Dendritic cell treated with granulocyte-macrophage colony-stimulating factor and Interleukin-4, amounts not matched to agents 40 ng/mL and 50 ng/mL, for 4 days (primary cell): ENCODE measurements at regions not wholly inside any gene's neighbourhood (a gene's known extent, or its start where the extent isn't known, plus 50 kb on each side); places are given as distances from the start of the nearest gene placed in this dataset.

Experiments
- H3K27ac Mint-ChIP-seq: one replicate; pipeline ENCODE4 v1.8.0; 2022; ENCODE audit warnings: mild to moderate bottlenecking, mixed read lengths
- H3K27me3 Mint-ChIP-seq: one replicate; pipeline ENCODE4 v1.8.0; 2022; ENCODE audit warnings: mild to moderate bottlenecking, mixed read lengths
- H3K36me3 Mint-ChIP-seq: one replicate; pipeline ENCODE4 v1.8.0; 2022; ENCODE audit warnings: low read depth, mixed read lengths
- H3K4me1 Mint-ChIP-seq: one replicate; pipeline ENCODE4 v1.8.0; 2022; ENCODE audit warnings: low read depth, mixed read lengths
- H3K4me3 Mint-ChIP-seq: one replicate; pipeline ENCODE4 v1.8.0; 2022; ENCODE audit warnings: mild to moderate bottlenecking, moderate library complexity, mixed read lengths
- H3K9me3 Mint-ChIP-seq: one replicate; pipeline ENCODE4 v1.8.0; 2022; ENCODE audit warnings: mixed read lengths
- intact Hi-C: fragments of 100-400 bp; cut with micrococcal nuclease; formaldehyde crosslinking; loops from one replicate; pipeline ENCODE4 v1.15.0; 2022

DNA sequence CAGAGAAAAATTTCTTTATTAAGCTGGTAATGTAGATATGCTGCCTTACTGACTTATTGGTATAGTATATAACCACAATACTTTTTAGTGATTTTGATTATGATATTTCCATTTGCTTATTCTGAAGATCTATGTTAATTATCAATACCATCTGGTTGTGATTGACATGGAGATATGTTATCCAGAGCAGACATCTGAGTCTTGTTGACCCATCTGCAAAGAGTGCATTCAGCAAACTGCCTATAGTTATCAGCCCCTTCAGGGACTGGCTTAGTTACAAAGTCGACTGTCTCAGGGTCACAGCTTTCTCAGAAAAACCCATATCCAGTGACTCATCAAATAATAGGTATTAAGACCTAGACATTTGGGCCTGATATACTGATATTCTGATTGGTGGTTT is 475.7 kb downstream of the DSC3 start:
- H3K4me1 Mint-ChIP-seq: no peaks in the 10 kb centered on the region
- H3K27me3 Mint-ChIP-seq: no peaks in the 10 kb centered on the region
- intact Hi-C loops: no loop called here
- peaks cover 6% of the 10 kb centered on the region for H3K9me3 Mint-ChIP-seq
- H3K36me3 Mint-ChIP-seq: no peaks in the 10 kb centered on the region
- H3K27ac Mint-ChIP-seq: no peak overlapping the region
- no peak overlapping the region for H3K4me3 Mint-ChIP-seq

DNA sequence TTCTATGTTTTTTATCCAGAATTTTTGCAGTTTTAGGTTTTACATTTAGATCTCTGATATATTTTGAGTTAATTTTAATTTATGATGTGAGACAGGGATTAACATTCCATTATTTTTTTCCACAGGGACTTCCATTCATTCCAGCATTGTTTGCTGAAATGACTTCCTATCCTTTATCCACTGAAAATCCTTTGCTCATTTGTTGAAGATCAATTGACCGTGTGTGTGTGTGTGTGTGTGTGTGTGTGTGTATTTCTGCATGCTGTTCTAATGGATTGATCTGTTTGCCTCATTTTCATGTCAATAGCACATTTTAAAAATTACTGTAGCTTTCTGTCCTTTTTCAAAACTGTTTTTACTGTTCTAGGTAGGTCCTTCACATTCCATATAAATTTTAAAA is 480.3 kb downstream of the DSC3 start:
- no peak overlapping the region for H3K27ac Mint-ChIP-seq
- no peaks in the 10 kb centered on the region for H3K4me1 Mint-ChIP-seq
- H3K36me3 Mint-ChIP-seq: no peaks in the 10 kb centered on the region
- no peak overlapping the region for H3K4me3 Mint-ChIP-seq
- no peaks in the 10 kb centered on the region for H3K9me3 Mint-ChIP-seq
- intact Hi-C loops: no loop called here
- no peaks in the 10 kb centered on the region for H3K27me3 Mint-ChIP-seq

DNA sequence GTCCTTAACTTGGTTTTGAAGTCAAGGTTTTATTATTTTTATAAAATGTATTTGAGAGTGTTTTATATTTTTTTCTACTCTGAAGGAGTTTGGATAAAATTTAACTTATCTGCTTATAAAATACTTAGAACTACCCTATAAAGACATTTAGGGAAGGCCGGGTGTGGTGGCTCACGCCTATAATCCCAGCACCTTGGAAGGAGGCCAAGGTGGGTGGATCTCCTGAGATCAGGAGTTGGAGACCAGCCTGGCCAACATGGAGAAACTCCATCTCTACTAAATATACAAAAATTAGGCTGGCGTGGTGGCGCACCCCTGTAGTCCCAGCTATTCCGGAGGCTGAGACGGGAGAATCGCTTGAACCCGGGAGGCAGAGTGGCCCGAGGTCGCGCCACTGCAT is 486.4 kb downstream of the DSC3 start:
- Mint-ChIP-seq H3K4me1 (no peaks in the 10 kb centered on the region), H3K9me3 (peaks cover 6% of the 10 kb centered on the region), H3K4me3 (no peak overlapping the region), H3K36me3 (no peaks in the 10 kb centered on the region), H3K27ac (no peak overlapping the region), H3K27me3 (no peaks in the 10 kb centered on the region)
- intact Hi-C loops: no loop called here

DNA sequence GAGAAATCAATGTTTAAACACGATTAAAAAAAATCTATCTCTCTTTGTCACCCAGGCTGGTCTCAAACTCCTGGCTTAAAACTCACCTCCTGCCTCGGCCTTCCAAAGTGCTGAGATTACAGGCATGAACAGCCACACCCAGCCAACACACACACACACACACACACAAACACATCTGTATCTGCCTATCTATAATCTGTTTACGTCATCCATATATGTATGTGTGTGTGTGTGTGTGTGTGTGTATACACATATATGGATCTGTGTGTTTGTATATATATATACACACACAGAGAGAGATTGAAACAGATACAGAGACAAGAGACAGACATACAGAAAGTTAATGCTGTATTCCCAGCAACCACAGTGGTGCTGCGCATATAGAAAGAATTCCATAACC is 497.1 kb downstream of the DSC3 start:
- Mint-ChIP-seq H3K27ac (no peak overlapping the region), H3K36me3 (no peaks in the 10 kb centered on the region), H3K9me3 (no peaks in the 10 kb centered on the region), H3K4me3 (no peak overlapping the region), H3K4me1 (no peaks in the 10 kb centered on the region), H3K27me3 (no peaks in the 10 kb centered on the region)
- intact Hi-C loops: no loop called here

DNA sequence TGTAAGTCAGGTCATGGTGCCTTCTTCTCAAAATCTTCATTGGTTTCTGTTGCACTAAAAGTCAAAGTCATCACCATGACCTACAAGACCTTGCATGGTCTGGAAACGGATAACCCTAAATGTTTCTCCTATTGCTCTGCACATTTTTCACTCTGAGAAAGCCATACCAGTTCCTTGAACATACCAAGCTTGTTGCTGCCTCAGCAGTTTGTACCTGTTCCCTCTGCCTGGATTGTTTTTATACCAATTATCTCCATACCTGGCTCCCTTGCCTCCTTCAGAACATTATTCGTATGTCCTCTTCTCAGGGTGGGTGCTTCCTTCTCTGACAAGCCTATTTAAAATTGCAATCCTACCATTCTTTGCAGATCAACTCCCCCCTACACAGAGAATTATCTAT is 498.4 kb downstream of the DSC3 start:
- H3K27me3 Mint-ChIP-seq: no peaks in the 10 kb centered on the region
- no peak overlapping the region for H3K4me3 Mint-ChIP-seq
- intact Hi-C loops: no loop called here
- H3K4me1 Mint-ChIP-seq: no peaks in the 10 kb centered on the region
- no peak overlapping the region for H3K27ac Mint-ChIP-seq
- no peaks in the 10 kb centered on the region for H3K9me3 Mint-ChIP-seq
- no peaks in the 10 kb centered on the region for H3K36me3 Mint-ChIP-seq

DNA sequence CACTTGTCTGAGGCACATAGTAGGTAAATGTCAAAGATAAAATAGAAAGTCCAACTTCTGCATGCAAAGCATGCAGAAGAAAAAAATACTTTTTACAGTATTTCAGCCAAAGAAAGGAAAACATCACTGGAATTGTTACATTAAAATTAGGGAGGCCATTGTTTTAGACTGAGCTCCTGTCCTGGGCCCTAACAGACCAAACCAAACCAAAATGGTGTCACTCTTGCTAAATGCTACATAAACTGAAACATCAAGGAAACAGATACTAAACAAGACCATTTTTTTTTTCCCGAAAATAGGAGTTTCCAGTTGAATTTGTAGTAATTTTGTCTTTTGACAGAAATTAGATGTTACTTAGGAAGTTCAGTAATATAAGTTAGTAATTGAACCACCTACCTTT is 508.8 kb downstream of the DSC3 start:
- intact Hi-C loops: no loop called here
- H3K36me3 Mint-ChIP-seq: no peaks in the 10 kb centered on the region
- no peak overlapping the region for H3K27ac Mint-ChIP-seq
- no peak overlapping the region for H3K4me3 Mint-ChIP-seq
- H3K4me1 Mint-ChIP-seq: no peaks in the 10 kb centered on the region
- H3K9me3 Mint-ChIP-seq: no peaks in the 10 kb centered on the region
- no peaks in the 10 kb centered on the region for H3K27me3 Mint-ChIP-seq

DNA sequence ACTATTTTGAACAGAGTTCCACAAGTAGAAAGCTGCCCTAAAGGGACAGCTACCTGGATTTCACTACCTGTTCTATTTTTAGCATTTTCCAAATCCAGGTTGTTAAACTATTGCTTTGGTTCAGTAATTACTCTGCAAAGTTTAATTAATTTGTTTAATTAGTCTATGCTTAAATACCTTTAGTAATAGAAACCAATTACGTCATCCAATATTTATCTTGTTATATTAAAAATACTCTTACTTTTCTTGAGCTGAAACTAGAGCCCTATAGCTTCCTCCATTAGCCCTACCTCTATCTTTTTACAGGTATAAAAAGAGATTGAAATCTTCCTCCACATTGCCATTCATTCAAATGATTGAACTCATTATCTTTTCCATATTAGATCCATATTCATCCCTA is 514.6 kb downstream of the DSC3 start:
- Mint-ChIP-seq H3K36me3 (no peaks in the 10 kb centered on the region), H3K9me3 (no peaks in the 10 kb centered on the region), H3K27me3 (no peaks in the 10 kb centered on the region), H3K27ac (no peak overlapping the region), H3K4me3 (no peak overlapping the region), H3K4me1 (no peaks in the 10 kb centered on the region)
- intact Hi-C loops: no loop called here

DNA sequence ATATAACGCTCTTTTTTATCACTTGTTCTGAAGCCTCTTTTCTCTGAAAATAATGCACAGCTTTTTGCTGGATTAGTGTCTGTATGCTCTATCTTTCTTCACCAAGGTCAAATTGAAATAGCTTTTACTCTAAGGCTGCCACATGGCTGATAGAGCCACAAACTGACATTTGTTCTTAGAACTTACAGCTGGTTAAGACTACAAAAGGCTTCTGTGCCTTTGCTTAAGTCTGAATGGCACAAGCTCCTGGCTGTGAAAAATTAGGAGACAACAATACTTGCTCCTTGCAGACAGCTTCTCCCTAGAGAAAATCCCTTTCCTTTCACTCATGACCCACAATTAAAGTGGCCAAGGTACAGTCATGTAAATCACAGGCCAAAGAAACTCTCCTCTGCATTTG is 515.3 kb downstream of the DSC3 start:
- Mint-ChIP-seq H3K9me3 (no peaks in the 10 kb centered on the region), H3K27ac (no peak overlapping the region), H3K36me3 (no peaks in the 10 kb centered on the region), H3K4me3 (no peak overlapping the region), H3K27me3 (no peaks in the 10 kb centered on the region), H3K4me1 (no peaks in the 10 kb centered on the region)
- intact Hi-C loops: no loop called here

DNA sequence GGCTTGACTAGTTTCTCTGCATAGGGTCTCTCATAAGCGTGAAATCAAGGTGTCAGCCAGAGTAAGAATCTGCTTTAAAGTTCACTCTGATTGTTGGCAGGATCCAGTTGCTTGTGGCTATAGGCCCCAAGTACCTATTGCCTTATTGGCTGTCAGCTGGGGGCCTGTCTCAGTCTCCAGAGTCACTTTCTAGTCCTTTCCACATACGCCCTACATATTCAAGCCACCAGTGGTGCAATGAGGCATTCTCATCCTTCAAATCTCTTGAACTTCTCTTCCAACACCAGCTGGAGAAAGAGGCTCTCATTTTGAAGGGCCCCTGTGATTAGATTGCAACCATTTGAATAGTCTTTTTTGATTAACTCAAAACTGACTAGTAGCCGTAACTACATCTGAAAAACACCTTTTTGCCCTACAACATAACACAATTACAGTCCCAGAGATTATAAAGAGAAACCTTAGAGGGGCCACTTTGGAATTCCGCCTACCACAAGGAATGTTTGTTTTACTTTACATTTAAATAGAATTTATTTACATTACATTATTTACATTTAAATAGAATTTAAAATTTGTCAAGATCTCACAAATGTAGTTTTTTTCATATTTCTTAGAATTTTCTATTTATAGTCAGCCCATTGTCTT is 520.1 kb downstream of the DSC3 start:
- no peaks in the 10 kb centered on the region for H3K4me1 Mint-ChIP-seq
- H3K9me3 Mint-ChIP-seq: no peaks in the 10 kb centered on the region
- no peak overlapping the region for H3K4me3 Mint-ChIP-seq
- no peaks in the 10 kb centered on the region for H3K27me3 Mint-ChIP-seq
- no peaks in the 10 kb centered on the region for H3K36me3 Mint-ChIP-seq
- no peak overlapping the region for H3K27ac Mint-ChIP-seq
- intact Hi-C loops: no loop called here

DNA sequence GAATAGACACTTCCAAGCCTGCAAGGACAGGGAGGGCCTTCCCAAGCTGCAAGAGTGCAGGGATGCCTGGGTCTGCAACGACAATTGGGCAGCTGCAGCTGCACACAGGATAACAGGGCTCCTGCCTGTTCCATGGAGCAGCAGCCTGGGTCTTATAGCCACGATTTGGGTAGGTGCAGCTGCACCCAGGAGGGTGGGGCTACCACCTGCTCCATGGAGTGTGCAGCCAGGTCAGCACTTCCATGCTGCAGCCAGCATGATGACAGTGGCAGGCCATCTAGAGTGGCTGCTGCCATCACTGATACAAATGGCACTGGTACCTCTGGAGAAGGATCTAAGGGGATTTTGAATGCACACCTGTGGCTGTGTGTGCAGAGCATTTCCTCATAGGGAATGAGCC is 528.5 kb downstream of the DSC3 start:
- intact Hi-C loops: no loop called here
- Mint-ChIP-seq H3K4me3 (no peak overlapping the region), H3K9me3 (peaks cover 20% of the 10 kb centered on the region)

DNA sequence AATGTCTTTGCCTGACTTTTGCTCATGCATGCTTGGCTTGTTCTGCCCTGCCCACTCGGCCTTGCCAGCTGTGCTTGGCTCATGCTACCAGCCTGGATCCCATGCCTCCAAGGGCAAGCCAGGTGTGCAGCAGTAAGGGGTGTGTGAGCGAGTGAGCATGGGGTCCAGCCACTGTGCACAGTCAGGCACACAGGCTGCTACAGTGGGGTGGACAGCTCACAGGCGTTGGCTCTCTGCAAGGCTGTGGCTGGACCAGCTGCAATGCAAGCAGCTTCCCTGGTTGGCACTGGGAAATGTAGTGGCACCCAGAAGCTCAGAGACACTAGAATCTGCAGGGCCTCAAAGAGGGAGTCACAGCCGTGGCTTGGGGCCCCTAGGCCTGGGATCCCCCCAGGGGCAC is 529.7 kb downstream of the DSC3 start:
- Mint-ChIP-seq H3K27ac (no peak overlapping the region), H3K4me1 (no peaks in the 10 kb centered on the region), H3K27me3 (no peaks in the 10 kb centered on the region), H3K9me3 (peaks cover 20% of the 10 kb centered on the region), H3K4me3 (no peak overlapping the region), H3K36me3 (no peaks in the 10 kb centered on the region)
- intact Hi-C loops: no loop called here

More for the DNA sequence above, 528.5 kb downstream of the DSC3 start:
- H3K4me1 Mint-ChIP-seq: no peaks in the 10 kb centered on the region
- no peaks in the 10 kb centered on the region for H3K27me3 Mint-ChIP-seq
- H3K27ac Mint-ChIP-seq: no peak overlapping the region
- H3K36me3 Mint-ChIP-seq: no peaks in the 10 kb centered on the region

DNA sequence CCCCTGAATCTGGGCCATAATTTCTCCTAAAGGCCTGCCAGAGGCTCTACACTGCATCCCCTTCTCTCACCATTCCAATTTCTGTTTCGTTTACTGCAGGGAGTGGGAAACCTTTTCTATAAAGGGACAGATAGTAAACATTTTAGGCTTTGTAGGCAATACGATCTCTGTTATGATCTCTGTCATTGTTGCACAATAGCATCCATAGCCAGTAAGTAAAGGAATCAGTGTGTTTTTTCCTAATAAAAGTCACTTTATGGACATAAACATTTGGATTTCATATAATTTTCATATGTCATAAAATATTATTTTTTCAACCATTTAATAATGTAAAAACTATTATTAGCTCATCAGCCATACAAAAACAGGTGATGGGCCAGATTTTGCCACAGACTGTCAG is 531.7 kb downstream of the DSC3 start:
- H3K27ac Mint-ChIP-seq: no peak overlapping the region
- no peak overlapping the region for H3K4me3 Mint-ChIP-seq
- peaks cover 20% of the 10 kb centered on the region for H3K9me3 Mint-ChIP-seq
- no peaks in the 10 kb centered on the region for H3K36me3 Mint-ChIP-seq
- no peaks in the 10 kb centered on the region for H3K27me3 Mint-ChIP-seq
- intact Hi-C loops: no loop called here
- H3K4me1 Mint-ChIP-seq: no peaks in the 10 kb centered on the region

DNA sequence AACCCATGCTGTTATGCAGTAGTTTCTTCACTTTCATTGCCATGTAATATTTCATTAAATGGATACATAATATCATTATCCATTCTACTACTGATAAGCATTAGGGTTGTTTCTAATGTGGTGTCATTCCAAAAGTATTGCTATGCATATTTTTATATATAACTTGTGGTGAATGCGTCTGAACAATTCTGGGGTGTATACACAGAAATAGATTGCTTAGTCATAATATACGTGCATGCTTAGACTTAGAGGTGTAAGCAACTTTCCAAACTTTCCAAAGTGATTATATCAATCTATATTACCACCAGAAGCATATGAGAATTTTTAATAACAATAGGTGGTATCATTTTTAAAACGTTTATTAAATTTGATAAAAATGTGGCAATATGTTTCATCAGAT is 540.9 kb downstream of the DSC3 start:
- Mint-ChIP-seq H3K9me3 (no peaks in the 10 kb centered on the region), H3K27me3 (no peaks in the 10 kb centered on the region), H3K27ac (no peak overlapping the region), H3K4me3 (no peak overlapping the region), H3K4me1 (no peaks in the 10 kb centered on the region), H3K36me3 (no peaks in the 10 kb centered on the region)
- intact Hi-C loops: no loop called here

DNA sequence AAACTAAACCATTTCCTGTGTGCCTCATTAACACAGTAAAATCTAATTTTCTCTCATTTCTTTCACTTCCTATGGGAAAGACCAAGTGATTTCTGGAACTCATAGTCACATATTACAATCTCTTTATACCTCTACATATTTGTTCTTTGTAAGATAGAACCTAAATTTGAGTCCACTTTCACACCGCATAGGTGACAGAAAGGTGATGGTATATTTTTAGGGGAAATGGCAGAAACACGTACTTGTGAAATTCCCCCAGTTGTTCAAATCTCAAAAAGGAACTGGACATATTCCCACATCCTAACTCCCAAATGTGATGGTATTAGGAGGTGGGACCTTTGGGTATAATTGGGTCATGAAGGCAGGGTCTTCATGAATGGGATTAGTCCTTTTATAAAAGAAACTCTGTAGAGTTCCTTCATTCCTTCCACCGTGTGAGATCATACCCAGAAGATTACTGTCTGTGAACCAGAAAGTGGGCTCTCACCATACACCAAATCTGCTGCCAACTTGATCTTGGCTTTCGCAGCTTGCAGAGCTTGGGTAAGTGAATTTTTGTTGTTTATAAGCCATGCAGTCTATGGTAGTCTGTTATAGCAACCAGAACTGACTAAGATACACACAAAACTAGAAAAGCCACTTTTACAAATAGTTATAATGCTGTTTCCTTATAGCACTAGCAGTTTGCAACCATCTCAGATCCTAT is 542.1 kb downstream of the DSC3 start:
- Mint-ChIP-seq H3K27ac (no peak overlapping the region), H3K4me3 (no peak overlapping the region), H3K4me1 (no peaks in the 10 kb centered on the region), H3K27me3 (no peaks in the 10 kb centered on the region), H3K36me3 (no peaks in the 10 kb centered on the region), H3K9me3 (no peaks in the 10 kb centered on the region)
- intact Hi-C loops: no loop called here

DNA sequence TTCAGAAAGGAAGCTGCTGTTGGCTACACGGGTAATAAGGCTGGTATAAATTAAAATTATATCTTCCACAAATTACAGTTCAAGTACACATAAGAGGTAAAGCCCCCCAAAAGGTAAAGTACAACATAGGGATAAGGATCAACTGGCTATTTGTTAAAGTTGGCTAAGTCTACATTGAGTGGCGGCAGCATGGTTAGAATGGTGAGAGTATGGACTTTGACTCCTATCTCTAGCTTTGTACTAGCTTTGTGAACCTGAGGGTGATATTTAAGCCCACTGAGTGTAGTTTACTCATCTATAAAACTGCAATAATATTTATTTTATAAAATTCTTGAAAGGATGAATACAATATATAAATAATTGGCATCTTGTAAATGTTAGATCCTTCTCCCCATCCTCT is 542.8 kb downstream of the DSC3 start:
- Mint-ChIP-seq H3K4me3 (no peak overlapping the region), H3K4me1 (no peaks in the 10 kb centered on the region), H3K27ac (no peak overlapping the region), H3K27me3 (no peaks in the 10 kb centered on the region), H3K9me3 (no peaks in the 10 kb centered on the region), H3K36me3 (no peaks in the 10 kb centered on the region)
- intact Hi-C loops: no loop called here
